T-helper 22 cell (primary cell): ENCODE measurements at regions not wholly inside any gene's neighbourhood (a gene's known extent, or its start where the extent isn't known, plus 50 kb on each side); places are given as distances from the start of the nearest gene placed in this dataset.
"Not testable (repeated sequence)": the region's sequence is repeated elsewhere in the genome, so short reads cannot be mapped to it uniquely, and the experiment has no call there.

ENCODE experiments used
- DNase-seq: peaks from one replicate; pipeline ENCODE4 v3.0.0-alpha.2; 2020; ENCODE audit warnings: low read depth

DNA sequence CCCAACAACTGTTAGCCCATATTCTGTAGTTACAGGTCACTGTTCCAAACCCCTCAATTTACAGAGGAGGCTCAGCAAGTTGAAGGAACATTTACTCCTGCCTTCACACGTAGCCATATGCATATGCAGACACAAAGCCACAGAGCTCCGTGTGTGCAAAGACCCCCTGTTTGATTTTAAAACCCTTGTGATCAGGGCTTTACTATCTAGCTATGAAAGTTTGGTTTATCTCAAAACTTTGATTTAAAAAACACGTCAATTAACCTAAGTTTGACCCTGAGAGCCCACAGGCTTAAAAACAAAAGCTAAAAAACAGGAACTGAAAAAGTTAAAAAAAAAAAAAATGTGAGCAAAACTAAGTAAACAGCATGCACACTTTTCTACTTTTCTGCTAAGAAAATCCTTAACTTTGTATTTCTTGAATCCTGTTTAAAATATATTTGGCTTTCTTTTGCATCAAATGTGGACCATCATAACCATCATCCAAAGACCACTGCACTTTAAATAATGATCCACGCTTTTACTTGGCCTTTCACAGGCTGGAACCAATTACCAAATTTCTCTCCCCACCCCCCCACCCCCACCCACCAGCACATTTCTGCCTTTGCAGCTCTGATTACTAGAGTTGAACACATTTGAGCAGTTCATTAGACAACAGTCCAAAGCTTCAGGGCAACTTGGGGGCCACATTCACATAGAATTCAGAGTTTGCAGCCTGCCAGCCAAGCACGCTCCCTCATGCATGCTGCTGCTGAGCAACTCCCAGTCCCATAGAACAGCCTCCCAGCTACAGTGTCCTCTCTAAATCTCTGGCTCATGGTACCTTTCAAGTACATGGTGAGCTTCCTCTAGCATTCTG is 128.8 kb upstream of the MAP3K1 start:
- no peak for DNase-seq

DNA sequence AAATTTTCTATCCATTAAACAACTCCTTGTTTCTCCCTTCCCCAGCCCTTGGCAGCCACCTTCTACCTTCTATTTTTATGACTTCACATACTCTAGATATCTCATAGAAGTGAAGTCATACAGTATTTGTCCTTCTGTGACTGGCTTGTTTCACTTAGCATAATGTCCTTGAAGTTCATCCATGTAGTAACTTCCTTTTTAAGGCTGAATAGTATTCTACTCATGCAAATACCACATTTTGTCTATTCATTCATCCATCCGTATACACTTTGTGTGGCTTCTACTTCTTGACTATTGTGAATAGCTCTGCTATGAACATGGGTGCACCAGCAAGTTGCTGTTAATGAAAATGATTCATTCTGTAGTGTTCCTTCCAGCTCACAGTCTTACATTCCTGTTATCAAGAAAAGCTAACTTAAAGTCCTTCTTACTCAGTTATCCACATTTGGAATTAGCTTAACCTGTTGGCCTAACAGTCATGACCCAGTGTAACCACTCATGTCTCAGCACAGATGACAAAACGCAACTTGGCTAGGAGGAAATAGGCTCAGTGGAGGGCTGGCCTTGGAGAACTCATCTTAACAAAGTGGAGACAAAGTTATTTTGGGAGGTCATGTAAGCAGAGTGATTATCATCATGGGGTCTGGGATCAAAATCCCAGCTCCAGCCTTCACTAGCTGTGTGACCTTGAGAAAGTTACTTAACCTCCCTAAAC is 129.7 kb upstream of the MAP3K1 start:
- no peak for DNase-seq

DNA sequence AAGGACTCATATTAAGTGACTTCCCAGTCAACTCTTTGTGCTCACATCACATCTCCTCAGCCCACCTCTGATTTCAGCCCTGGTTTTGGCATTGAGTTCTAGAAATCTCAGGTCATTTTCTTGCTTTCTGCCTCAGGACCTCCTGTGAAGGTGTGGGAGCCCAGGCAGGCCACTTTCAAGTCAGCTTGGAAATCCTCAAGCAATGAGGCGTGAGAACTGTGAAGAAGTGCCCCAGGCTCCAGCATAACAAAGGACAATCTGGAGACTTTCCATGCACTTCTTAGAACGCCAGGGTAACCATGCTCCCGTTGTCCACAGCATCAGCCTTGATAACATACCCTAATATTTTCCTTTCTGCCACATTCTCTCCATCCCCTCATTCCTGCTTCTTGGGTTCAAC is 131.2 kb upstream of the MAP3K1 start:
- DNase-seq, result no peak

- no peak for DNase-seq
These were observed 131.6 kb upstream of the MAP3K1 start for GRCh38 chr5:56683733-56684132.

- no peak for DNase-seq
These were observed 132.1 kb upstream of the MAP3K1 start for GRCh38 chr5:56683281-56683680.

- DNase-seq, result no peak
These were observed 134.0 kb upstream of the MAP3K1 start for GRCh38 chr5:56681346-56681745.

DNA sequence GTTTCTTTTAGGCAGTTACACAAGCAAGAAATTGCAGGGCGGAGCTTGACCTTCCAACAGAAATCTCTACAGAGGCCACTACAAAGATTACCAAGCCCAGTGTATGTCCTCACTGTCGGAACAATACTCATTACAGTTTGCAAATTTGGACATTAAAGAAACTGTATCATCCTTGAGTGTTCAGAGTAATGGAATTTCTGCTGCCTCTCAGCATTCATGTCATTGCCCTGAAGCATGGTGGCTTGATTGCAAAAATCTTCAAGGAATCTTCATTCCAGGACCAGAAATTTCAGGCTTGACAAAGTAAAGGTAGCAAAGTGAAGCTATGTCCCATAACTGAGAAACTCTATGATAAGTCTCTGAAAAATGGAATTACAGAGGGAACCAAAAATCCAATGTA is 134.6 kb upstream of the MAP3K1 start:
- DNase-seq, result no peak

GRCh38 chr5:56677690-56678305 is 137.6 kb upstream of the MAP3K1 start:
- DNase-seq, result no peak

DNA sequence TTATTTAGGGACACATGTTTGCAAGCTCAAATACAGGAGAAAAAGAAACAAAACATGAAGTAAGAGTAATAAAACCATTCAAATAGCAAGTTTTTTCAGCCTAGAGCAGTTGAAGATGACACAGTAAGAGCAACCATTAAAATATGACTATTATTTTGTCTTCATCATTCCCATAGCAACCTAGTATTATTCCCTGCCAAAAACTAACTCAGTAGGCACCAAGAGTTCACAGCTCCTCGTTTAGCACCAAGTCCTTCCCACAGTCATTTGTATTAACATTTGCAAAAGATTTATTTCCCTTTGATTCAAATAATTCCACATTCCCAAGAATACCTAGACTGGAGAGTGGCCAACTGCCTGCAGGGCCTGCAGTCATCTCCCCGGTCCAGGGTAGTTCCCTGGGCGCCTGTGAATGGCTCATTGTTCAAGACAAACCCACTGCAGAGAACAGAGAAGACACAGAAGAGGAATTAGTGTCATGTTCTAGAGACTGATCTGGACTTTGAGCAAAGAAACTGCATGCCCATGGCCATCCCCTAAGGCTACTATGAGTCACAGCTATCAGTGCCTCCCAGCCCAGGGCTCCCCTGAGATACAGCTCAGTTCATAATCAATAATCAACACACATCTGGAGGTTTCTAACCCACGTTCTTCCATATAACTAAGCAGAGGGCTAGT is 139.1 kb upstream of the MAP3K1 start:
- no peak for DNase-seq

GRCh38 chr5:56674441-56674840 is 140.9 kb upstream of the MAP3K1 start:
- DNase-seq, result no peak

- no peak for DNase-seq
These were observed 142.2 kb upstream of the MAP3K1 start for GRCh38 chr5:56673171-56673570.

- DNase-seq, result no peak
These were observed 143.8 kb upstream of the MAP3K1 start for GRCh38 chr5:56671571-56671970.

- no peak for DNase-seq
These were observed 144.4 kb upstream of the MAP3K1 start for GRCh38 chr5:56670916-56671315.

GRCh38 chr5:56669534-56670483 is 145.5 kb upstream of the MAP3K1 start:
- peak; percentile 7 for DNase-seq

- DNase-seq, result no peak
These were observed 146.4 kb upstream of the MAP3K1 start for GRCh38 chr5:56668996-56669395.

- no peak for DNase-seq
These were observed 147.7 kb upstream of the MAP3K1 start for GRCh38 chr5:56667692-56668091.

DNA sequence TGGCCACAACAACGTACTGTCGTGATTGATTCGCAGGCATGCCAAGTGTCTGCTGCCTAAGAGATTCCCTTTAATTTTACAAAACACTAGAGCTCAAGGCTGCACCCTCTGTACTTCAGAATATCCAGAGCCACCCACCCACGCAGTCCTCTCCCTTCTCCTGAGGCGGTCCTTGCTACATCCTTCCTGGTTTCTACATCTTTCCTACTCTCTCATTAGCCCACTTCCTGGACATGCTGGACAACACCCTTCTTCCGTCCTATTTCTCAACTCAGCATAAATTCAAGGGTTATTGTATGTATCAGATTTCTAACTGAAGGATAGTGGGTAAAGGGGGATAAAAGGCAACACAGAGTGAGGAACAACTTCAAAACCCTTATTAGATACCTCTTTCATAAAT is 148.4 kb upstream of the MAP3K1 start:
- no peak for DNase-seq

- not testable (repeated sequence) for DNase-seq
These were observed 150.2 kb upstream of the MAP3K1 start for GRCh38 chr5:56665117-56665516.

- no peak for DNase-seq
These were observed 151.3 kb upstream of the MAP3K1 start for GRCh38 chr5:56664025-56664424.

- no peak for DNase-seq
These were observed 151.8 kb upstream of the MAP3K1 start for GRCh38 chr5:56663523-56663922.

DNA sequence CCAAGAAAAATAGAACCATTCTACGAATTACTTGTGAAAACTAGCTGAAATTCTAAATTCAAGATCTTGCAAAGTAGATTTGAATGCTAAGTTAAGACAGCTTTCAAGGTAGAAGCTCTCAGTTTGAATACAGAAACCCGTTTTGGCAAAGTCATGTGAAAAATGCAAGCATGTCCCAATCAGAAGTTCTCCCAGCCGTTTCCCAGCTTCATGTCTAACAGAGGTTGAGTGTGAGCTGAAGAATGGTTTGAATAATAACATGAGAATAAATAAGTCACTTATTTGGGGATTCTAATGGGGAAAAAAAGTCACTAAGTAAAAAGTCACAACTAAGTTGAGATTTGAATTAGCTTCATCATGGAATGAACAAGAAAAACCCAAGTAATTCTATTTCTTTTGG is 152.5 kb upstream of the MAP3K1 start:
- no peak for DNase-seq
